ENCODE measurements at regions not wholly inside any gene's neighbourhood (a gene's known extent, or its start where the extent isn't known, plus 50 kb on each side); places are given as distances from the start of the nearest gene placed in this dataset.

GRCh38 chr13:64930636-64931035 lies 2299.5 kb downstream of the PCDH9 start:
- Mint-ChIP-seq H3K4me1 (ENCODE audit: low read depth) (no peaks in the 10 kb centered on the region), H3K27ac (no peak overlapping the region), H3K9me3 (no peaks in the 10 kb centered on the region), H3K27me3 (no peaks in the 10 kb centered on the region), H3K4me3 (no peak overlapping the region), H3K36me3 (ENCODE audit: low read depth) (no peaks in the 10 kb centered on the region)
- Histone ChIP-seq H3K36me3 (ENCODE audit: insufficient read depth, low read length) (no peaks in the 10 kb centered on the region), H3K27me3 (ENCODE audit: control insufficient read depth in 1 of 2, insufficient read depth in 2 of 2, low read length in 2 of 2) (no peaks in the 10 kb centered on the region), H3K27ac (ENCODE audit: low read depth in 1 of 2, low read length in 2 of 2) (no peak overlapping the region), H3K9me3 (ENCODE audit: control insufficient read depth in 1 of 2, insufficient read depth in 1 of 2, low read length in 2 of 2) (peaks cover 3 to 7% of the 10 kb centered on the region in 2 experiments), H3K4me1 (ENCODE audit: insufficient read depth, low read length) (no peaks in the 10 kb centered on the region), H3K4me3 (ENCODE audit: low read length) (no peak overlapping the region)
- POLR2A ChIA-PET, result no interaction called here
- CTCF ChIA-PET, result no interaction called here
- intact Hi-C loops (cut with DNase I, micrococcal nuclease), result no loop called here
- DNase-seq, result no peak
- ATAC-seq (ENCODE audit: poor library complexity), result no peak
- TF ChIP-seq CTCF (IDR thresholded peaks at IDR 0.05), result no peak

GRCh38 chr13:64928696-64929499 lies 2301.2 kb downstream of the PCDH9 start:
- Mint-ChIP-seq H3K4me1 (ENCODE audit: low read depth) (no peaks in the 10 kb centered on the region), H3K27ac (no peak overlapping the region), H3K36me3 (ENCODE audit: low read depth) (no peaks in the 10 kb centered on the region), H3K9me3 (no peaks in the 10 kb centered on the region), H3K4me3 (no peak overlapping the region), H3K27me3 (no peaks in the 10 kb centered on the region)
- TF ChIP-seq CTCF (IDR thresholded peaks at IDR 0.05), result no peak
- ChIA-PET POLR2A (no interaction called here), CTCF (no interaction called here)
- Histone ChIP-seq H3K4me3 (ENCODE audit: low read length) (no peak overlapping the region), H3K4me1 (ENCODE audit: insufficient read depth, low read length) (no peaks in the 10 kb centered on the region), H3K27me3 (ENCODE audit: control insufficient read depth in 1 of 2, insufficient read depth in 2 of 2, low read length in 2 of 2) (no peaks in the 10 kb centered on the region), H3K9me3 (ENCODE audit: control insufficient read depth in 1 of 2, insufficient read depth in 1 of 2, low read length in 2 of 2) (peaks cover 6 to 18% of the 10 kb centered on the region in 2 experiments), H3K27ac (ENCODE audit: low read depth in 1 of 2, low read length in 2 of 2) (no peak overlapping the region), H3K36me3 (ENCODE audit: insufficient read depth, low read length) (no peaks in the 10 kb centered on the region)
- no peak for ATAC-seq (ENCODE audit: poor library complexity)
- DNase-seq, result no peak
- intact Hi-C loops (cut with DNase I, micrococcal nuclease), result no loop called here

GRCh38 chr13:64925727-64926126 lies 2304.4 kb downstream of the PCDH9 start:
- intact Hi-C loops (cut with DNase I, micrococcal nuclease), result no loop called here
- peak in 1 of 14 experiments; percentile 6 for DNase-seq
- ChIA-PET CTCF (no interaction called here), POLR2A (no interaction called here)
- Histone ChIP-seq H3K36me3 (ENCODE audit: insufficient read depth, low read length) (no peaks in the 10 kb centered on the region), H3K4me1 (ENCODE audit: insufficient read depth, low read length) (no peaks in the 10 kb centered on the region), H3K27ac (ENCODE audit: low read depth in 1 of 2, low read length in 2 of 2) (no peak overlapping the region), H3K9me3 (ENCODE audit: control insufficient read depth in 1 of 2, insufficient read depth in 1 of 2, low read length in 2 of 2) (peaks cover 6 to 18% of the 10 kb centered on the region in 2 experiments), H3K27me3 (ENCODE audit: control insufficient read depth in 1 of 2, insufficient read depth in 2 of 2, low read length in 2 of 2) (no peaks in the 10 kb centered on the region), H3K4me3 (ENCODE audit: low read length) (no peak overlapping the region)
- Mint-ChIP-seq H3K9me3 (peaks cover 3% of the 10 kb centered on the region), H3K4me1 (ENCODE audit: low read depth) (no peaks in the 10 kb centered on the region), H3K27ac (no peak overlapping the region), H3K4me3 (no peak overlapping the region), H3K36me3 (ENCODE audit: low read depth) (no peaks in the 10 kb centered on the region), H3K27me3 (no peaks in the 10 kb centered on the region)
- no peak for TF ChIP-seq CTCF (IDR thresholded peaks at IDR 0.05)
- ATAC-seq (ENCODE audit: poor library complexity), result no peak
